Adrenal gland (tissue), 9 donors: ENCODE measurements at regions not wholly inside any gene's neighbourhood (a gene's known extent, or its start where the extent isn't known, plus 50 kb on each side); places are given as distances from the start of the nearest gene placed in this dataset.
"Not testable (repeated sequence)": the region's sequence is repeated elsewhere in the genome, so short reads cannot be mapped to it uniquely, and the experiment has no call there.

Experiments
- DNase-seq, 7 donors: peaks; one replicate each; pipeline ENCODE4 v3.0.0-alpha.2; 2019 to 2020
- H3K27ac ChIP-seq, 5 donors: fragments of 200-600 bp; sonication (generic) in 4 of 5; 1 replicate in 3 of 5; 2 replicates in 2 of 5; pipeline versions ENCODE4 v1.5.1 to v1.8.0; 2016 to 2020; ENCODE audit warnings: mild to moderate bottlenecking in 1 of 5
- H3K27me3 ChIP-seq: fragments of 200-600 bp; 2 replicates; pipeline ENCODE4 v1.8.0; 2021
- H3K36me3 ChIP-seq, 2 donors: fragments of 200-600 bp; replicated peaks in 1 of 2; 1 replicate in 1 of 2; 2 replicates in 1 of 2; pipeline versions ENCODE4 v1.5.1 to v1.8.0; 2018 to 2022
- H3K4me1 ChIP-seq, 2 donors: fragments of 200-600 bp; replicated peaks in 1 of 2; 1 replicate in 1 of 2; 2 replicates in 1 of 2; pipeline versions ENCODE4 v1.5.1 to v1.8.0; 2018 to 2021
- H3K4me3 ChIP-seq, 4 donors: fragments of 200-600 bp; sonication (generic) in 3 of 4; one replicate each; pipeline ENCODE4 v1.5.1; 2016 to 2018
- H3K9me3 ChIP-seq, 3 donors: fragments of 200-600 bp; sonication (generic) in 1 of 3; replicated peaks in 1 of 3; 1 replicate in 2 of 3; 2 replicates in 1 of 3; pipeline versions ENCODE4 v1.5.1 to v1.8.0; 2016 to 2021
- CTCF ChIP-seq, 6 experiments: fragments of 450-650 bp in 4 of 6; fragments of 200-600 bp in 2 of 6; sonication (generic) in 1 of 6; IDR thresholded peaks; 1 replicate in 5 of 6; 2 replicates in 1 of 6; pipeline versions ENCODE4 v1.5.1 to v1.8.0; 2016 to 2021; ENCODE audit warnings: antibody characterized with exemption in 6 of 6, mild to moderate bottlenecking in 2 of 6, moderate library complexity in 1 of 6
- POLR2A ChIP-seq, 2 donors: fragments of 450-650 bp; IDR thresholded peaks; one replicate each; pipeline ENCODE4 v1.6.1; 2017; ENCODE audit warnings: antibody characterized with exemption in 2 of 2, mild to moderate bottlenecking in 2 of 2, moderate library complexity in 1 of 2
- WGBS, 4 donors: extraction: QIAGEN DNeasy Blood & Tissue Kit in 2 of 4; methylation state at CpG; one replicate each; pipeline versions ENCODE4 v1.1.5 to v1.1.7; 2013 to 2017; 5-methylcytosine and 5-hydroxymethylcytosine counted together
- intact Hi-C, 2 donors: fragments of 100-400 bp; cut with DNase I; formaldehyde crosslinking; loops; one replicate each; pipeline versions ENCODE4 v1.14.1 to v1.15.0; 2022 to 2023
- donor health status: healthy with polysubstance abuse.
- donor health status: Bipolar disorder and iron deficiency.
- donor health status: DM: yes; HTN: yes; CAD: no.
- donor health status: DM: no; HTN: no; CAD: no.
- donor health status: DM: no; HTN: no; CAD: no.

- H3K4me3 ChIP-seq, result no peak overlapping the region
- no peaks in the 10 kb centered on the region for H3K9me3 ChIP-seq
- H3K4me1 ChIP-seq, result no peaks in the 10 kb centered on the region
- TF ChIP-seq POLR2A (IDR thresholded peaks at IDR 0.05) (no peak), CTCF (IDR thresholded peaks at IDR 0.05) (no peak)
- 42 to 54% (median 50%) methylated on average over 4 to 5 of the region's 5 CpGs for WGBS, 4 donors
- DNase-seq, result peak in 6 of 7 donors; percentile 18 to 68 (median 44)
- peak overlapping the region in 1 of 5 donors; percentile 46 for H3K27ac ChIP-seq
- intact Hi-C loops, result no loop called here
- no peaks in the 10 kb centered on the region for H3K36me3 ChIP-seq
- no peaks in the 10 kb centered on the region for H3K27me3 ChIP-seq
Measured at GRCh38 chr5:68683632-68684036, 410.2 kb upstream of the SLC30A5 start.

- Histone ChIP-seq H3K27me3 (no peaks in the 10 kb centered on the region), H3K4me1 (no peaks in the 10 kb centered on the region), H3K9me3 (no peaks in the 10 kb centered on the region), H3K27ac (no peak overlapping the region), H3K36me3 (no peaks in the 10 kb centered on the region), H3K4me3 (no peak overlapping the region)
- WGBS, 4 donors, result 14 to 46% (median 37%) methylated on average over 1 of the region's 1 CpG
- no peak for DNase-seq
- intact Hi-C loops, result no loop called here
- no peak for TF ChIP-seq POLR2A (IDR thresholded peaks at IDR 0.05)
- TF ChIP-seq CTCF (IDR thresholded peaks at IDR 0.05), result no peak
Measured at GRCh38 chr5:68685863-68686262, 408.0 kb upstream of the SLC30A5 start.

- intact Hi-C loops, result no loop called here
- H3K27ac ChIP-seq, result no peak overlapping the region
- no peaks in the 10 kb centered on the region for H3K9me3 ChIP-seq
- H3K27me3 ChIP-seq, result no peaks in the 10 kb centered on the region
- no peaks in the 10 kb centered on the region for H3K36me3 ChIP-seq
- 76 to 94% (median 86%) methylated on average over 1 of the region's 1 CpG for WGBS, 4 donors
- H3K4me1 ChIP-seq, result no peaks in the 10 kb centered on the region
- DNase-seq, result no peak
- TF ChIP-seq POLR2A (IDR thresholded peaks at IDR 0.05) (no peak), CTCF (IDR thresholded peaks at IDR 0.05) (no peak)
- H3K4me3 ChIP-seq, result no peak overlapping the region
Measured at GRCh38 chr5:68688547-68688946, 405.3 kb upstream of the SLC30A5 start.

GRCh38 chr5:68689010-68689409 lies 404.8 kb upstream of the SLC30A5 start:
- H3K4me1 ChIP-seq, result no peaks in the 10 kb centered on the region
- H3K27me3 ChIP-seq, result no peaks in the 10 kb centered on the region
- TF ChIP-seq CTCF (IDR thresholded peaks at IDR 0.05) (no peak), POLR2A (IDR thresholded peaks at IDR 0.05) (no peak)
- no peak overlapping the region for H3K27ac ChIP-seq
- H3K4me3 ChIP-seq, result no peak overlapping the region
- intact Hi-C loops, result no loop called here
- no peak for DNase-seq
- H3K9me3 ChIP-seq, result no peaks in the 10 kb centered on the region
- no peaks in the 10 kb centered on the region for H3K36me3 ChIP-seq

GRCh38 chr5:68691874-68692273 lies 401.9 kb upstream of the SLC30A5 start:
- H3K36me3 ChIP-seq, H3K4me1 ChIP-seq, intact Hi-C loops, H3K27ac ChIP-seq, H3K4me3 ChIP-seq, DNase-seq, H3K9me3 ChIP-seq, H3K27me3 ChIP-seq: not testable (repeated sequence)
- 76 to 84% (median 80%) methylated on average over 3 to 8 of the region's 9 CpGs for WGBS, 4 donors
